ENCODE measurements at regions not wholly inside any gene's neighbourhood (a gene's known extent, or its start where the extent isn't known, plus 50 kb on each side); places are given as distances from the start of the nearest gene placed in this dataset.

DNA sequence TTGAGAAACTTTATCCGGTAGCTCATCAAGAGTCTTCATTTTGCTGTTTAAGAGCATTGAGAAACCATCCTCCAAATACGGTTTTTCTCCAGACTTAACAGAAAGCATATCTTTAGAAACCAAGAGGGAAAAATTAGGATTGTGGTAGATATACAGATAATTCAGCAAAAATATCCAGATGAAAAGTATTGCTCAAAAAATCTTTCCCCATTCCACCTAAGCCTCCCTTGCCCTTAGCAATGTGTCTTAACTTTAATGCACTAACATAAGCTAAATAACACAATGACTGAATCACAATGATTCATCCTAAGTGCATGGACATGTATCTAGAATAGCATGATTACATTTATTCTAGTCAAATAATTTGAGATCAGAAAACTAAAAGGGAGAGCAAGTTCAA, 130.3 kb upstream of the TARS1 start:
- intact Hi-C loops (cut with micrococcal nuclease): no loop called here
- no peak overlapping the region for H3K27ac Mint-ChIP-seq
- H3K4me3 Mint-ChIP-seq: no peak overlapping the region
- peaks cover 4% of the 10 kb centered on the region for H3K27me3 Mint-ChIP-seq
- H3K36me3 Mint-ChIP-seq: no peaks in the 10 kb centered on the region
- no peaks in the 10 kb centered on the region for H3K4me1 Mint-ChIP-seq (ENCODE audit: low read depth)
- CTCF ChIA-PET: no interaction called here
- no peaks in the 10 kb centered on the region for H3K9me3 Mint-ChIP-seq
- DNase-seq: no peak
- POLR2A ChIA-PET: interaction anchor here (1.6 kb wide), 1 partner anchor 10 kb away, joined by 3 read pairs; no protein-coding TSS in a partner anchor

DNA sequence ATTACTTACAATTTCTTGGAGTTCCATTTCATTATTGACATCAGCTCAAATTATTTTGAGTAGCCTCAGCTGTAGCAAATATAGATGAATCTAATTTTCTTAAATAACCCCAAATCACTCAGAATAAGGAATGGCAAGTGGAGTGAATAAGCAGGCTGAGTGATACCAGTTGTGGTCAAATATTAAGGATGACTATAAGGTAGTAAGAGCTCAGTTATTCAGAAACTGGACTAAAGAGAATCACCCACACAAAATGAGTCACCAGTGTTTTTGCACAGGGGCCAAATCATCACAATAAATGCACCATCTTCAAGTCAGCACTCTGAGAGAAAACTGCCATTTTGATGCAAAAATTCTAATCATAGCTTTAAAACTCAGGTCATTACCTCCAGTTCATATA, 128.9 kb upstream of the TARS1 start:
- CTCF ChIA-PET: interaction anchor here (1.3 kb wide), 1 partner anchor 12 kb away, joined by 5 read pairs; no protein-coding TSS in a partner anchor
- Mint-ChIP-seq H3K9me3 (no peaks in the 10 kb centered on the region), H3K27me3 (peaks cover 2% of the 10 kb centered on the region), H3K4me3 (no peak overlapping the region), H3K36me3 (no peaks in the 10 kb centered on the region), H3K4me1 (ENCODE audit: low read depth) (no peaks in the 10 kb centered on the region), H3K27ac (no peak overlapping the region)
- no peak for DNase-seq
- intact Hi-C loops (cut with micrococcal nuclease): no loop called here
- POLR2A ChIA-PET: no interaction called here

DNA sequence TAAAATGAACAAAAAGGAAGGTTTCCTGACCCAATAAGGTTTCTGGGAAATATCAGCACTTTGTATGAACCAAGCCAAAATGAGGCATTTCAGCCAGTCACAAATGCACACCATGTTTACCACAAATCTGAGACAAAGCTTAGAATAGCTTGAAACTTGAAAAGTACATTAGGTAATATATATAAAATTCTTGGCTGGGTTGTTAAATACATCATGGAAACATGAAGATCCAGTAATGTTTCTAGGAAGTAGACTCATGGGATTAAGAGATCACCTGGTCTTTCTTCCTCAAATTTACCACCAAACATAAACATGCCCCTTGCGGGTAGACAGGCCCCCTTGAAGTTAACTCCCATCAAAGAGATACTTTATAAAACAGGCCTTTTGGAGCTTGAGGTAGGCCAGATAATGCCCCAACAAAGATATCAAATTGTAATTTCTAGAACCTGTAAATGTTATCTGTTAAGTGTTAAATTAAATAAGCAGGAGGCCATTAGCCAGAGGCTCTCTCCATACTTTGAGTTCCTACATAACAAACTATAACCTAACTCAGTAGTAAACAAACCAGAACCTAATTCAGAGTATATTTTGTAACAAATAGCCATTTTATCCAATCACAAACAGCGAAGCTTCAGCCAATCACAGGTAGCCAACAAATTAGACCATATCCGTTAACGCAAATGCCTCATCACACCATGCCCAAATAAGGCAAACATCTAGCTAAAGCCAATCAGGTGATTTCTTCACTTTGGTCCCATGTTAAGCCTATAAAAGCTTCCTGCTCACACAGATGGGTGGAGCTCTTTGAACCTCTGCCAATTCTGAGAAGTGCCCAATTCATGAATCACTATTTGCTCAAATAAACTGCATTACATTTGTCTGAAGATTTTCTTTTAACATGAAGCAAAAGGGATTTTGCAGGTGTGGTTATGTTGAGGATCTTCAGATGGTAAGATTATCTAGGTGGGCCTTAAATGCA, 127.9 kb upstream of the TARS1 start:
- intact Hi-C loops (cut with micrococcal nuclease): no loop called here
- CTCF ChIA-PET: interaction anchor here (1.3 kb wide), 1 partner anchor 13 kb away, joined by 5 read pairs; no protein-coding TSS in a partner anchor
- H3K27ac Mint-ChIP-seq: no peak overlapping the region
- no peaks in the 10 kb centered on the region for H3K9me3 Mint-ChIP-seq
- H3K4me3 Mint-ChIP-seq: no peak overlapping the region
- POLR2A ChIA-PET: no interaction called here
- no peaks in the 10 kb centered on the region for H3K27me3 Mint-ChIP-seq
- H3K36me3 Mint-ChIP-seq: no peaks in the 10 kb centered on the region
- H3K4me1 Mint-ChIP-seq (ENCODE audit: low read depth): no peaks in the 10 kb centered on the region
- no peak for DNase-seq

DNA sequence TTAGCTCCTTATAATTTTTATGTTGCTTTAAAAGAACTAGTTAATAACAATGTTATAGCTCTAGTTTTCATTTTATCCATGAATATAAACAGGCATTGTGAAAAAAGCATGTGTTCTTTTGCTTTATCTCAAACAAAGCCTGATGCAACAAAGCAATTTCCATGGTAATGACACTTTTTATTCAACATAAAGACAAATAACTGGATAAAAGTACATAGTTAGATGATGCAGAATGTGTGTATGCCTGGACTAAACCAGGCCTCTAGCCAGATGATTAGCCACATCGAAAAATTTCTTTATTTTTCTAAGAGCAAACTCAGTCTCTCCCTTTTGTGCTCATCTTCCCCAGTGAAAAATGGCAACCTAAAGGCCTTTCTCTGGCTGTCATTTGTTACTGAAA, 125.6 kb upstream of the TARS1 start:
- DNase-seq: no peak
- CTCF ChIA-PET: no interaction called here
- H3K9me3 Mint-ChIP-seq: no peaks in the 10 kb centered on the region
- no peaks in the 10 kb centered on the region for H3K36me3 Mint-ChIP-seq
- intact Hi-C loops (cut with micrococcal nuclease): no loop called here
- no peaks in the 10 kb centered on the region for H3K4me1 Mint-ChIP-seq (ENCODE audit: low read depth)
- no peak overlapping the region for H3K4me3 Mint-ChIP-seq
- POLR2A ChIA-PET: no interaction called here
- no peaks in the 10 kb centered on the region for H3K27me3 Mint-ChIP-seq
- no peak overlapping the region for H3K27ac Mint-ChIP-seq

DNA sequence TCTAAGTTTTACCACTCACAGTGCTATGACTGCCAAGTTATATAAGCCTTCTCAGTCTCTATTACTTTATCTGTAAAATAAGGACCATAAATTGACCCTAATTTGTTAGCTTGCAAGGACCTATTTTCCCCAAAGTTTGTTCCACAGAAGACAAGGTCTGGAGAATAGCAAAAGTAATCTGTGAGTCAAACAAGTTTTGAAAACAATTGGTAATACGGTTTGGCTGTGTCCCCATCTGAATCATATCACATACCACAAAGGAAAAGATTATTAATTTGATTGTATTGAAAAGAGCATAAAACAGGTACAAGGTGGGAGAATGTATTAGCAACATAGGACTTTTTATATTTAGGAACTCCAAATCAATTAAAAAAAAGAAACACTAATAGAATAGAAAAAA, 124.0 kb upstream of the TARS1 start:
- Mint-ChIP-seq H3K9me3 (no peaks in the 10 kb centered on the region), H3K4me3 (no peak overlapping the region), H3K27me3 (no peaks in the 10 kb centered on the region), H3K36me3 (no peaks in the 10 kb centered on the region), H3K27ac (no peak overlapping the region), H3K4me1 (ENCODE audit: low read depth) (no peaks in the 10 kb centered on the region)
- no peak for DNase-seq
- intact Hi-C loops (cut with micrococcal nuclease): no loop called here
- CTCF ChIA-PET: no interaction called here
- POLR2A ChIA-PET: no interaction called here

DNA sequence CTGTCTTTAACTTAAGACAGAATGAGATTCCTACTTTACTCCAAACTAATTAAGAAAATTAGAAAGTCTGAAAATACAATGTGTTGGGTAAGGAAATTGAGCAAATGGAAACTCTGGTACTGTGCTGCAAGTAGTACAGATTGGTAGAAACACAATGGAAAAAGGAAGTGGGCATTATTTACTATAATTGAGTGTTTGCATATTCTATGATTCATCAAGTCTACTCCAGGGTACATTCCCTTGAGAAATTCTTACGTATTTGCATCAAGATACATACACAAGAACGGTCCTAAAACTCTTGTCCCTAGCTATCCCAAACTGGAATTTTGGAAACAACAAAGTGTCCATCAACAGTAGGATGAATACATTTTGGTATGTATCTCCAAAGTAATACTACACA, 123.5 kb upstream of the TARS1 start:
- POLR2A ChIA-PET: no interaction called here
- Mint-ChIP-seq H3K36me3 (no peaks in the 10 kb centered on the region), H3K9me3 (no peaks in the 10 kb centered on the region), H3K4me1 (ENCODE audit: low read depth) (no peaks in the 10 kb centered on the region), H3K4me3 (no peak overlapping the region), H3K27ac (no peak overlapping the region), H3K27me3 (no peaks in the 10 kb centered on the region)
- no peak for DNase-seq
- intact Hi-C loops (cut with micrococcal nuclease): no loop called here
- CTCF ChIA-PET: no interaction called here

DNA sequence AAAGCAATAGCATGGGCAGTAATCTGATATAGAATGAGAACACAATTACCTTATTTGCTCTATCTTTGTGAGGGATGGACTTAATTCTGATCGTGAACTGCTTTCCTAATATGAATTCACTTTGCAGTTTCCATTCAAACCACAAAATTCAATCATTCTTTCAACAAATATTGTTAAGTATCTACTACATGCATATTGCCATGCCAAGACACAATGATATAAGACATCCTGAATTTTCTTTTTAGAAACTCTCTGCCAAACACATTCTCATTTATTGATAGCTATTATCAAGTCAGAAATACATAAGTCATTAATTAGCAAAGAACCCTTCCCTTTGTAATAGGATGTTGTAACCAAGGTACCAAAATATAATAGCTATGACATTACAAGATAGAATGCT, 121.6 kb upstream of the TARS1 start:
- no peaks in the 10 kb centered on the region for H3K27me3 Mint-ChIP-seq
- H3K4me1 Mint-ChIP-seq (ENCODE audit: low read depth): no peaks in the 10 kb centered on the region
- ChIA-PET POLR2A (no interaction called here), CTCF (no interaction called here)
- no peak overlapping the region for H3K4me3 Mint-ChIP-seq
- no peak overlapping the region for H3K27ac Mint-ChIP-seq
- H3K9me3 Mint-ChIP-seq: no peaks in the 10 kb centered on the region
- DNase-seq: no peak
- H3K36me3 Mint-ChIP-seq: no peaks in the 10 kb centered on the region
- intact Hi-C loops (cut with micrococcal nuclease): no loop called here

DNA sequence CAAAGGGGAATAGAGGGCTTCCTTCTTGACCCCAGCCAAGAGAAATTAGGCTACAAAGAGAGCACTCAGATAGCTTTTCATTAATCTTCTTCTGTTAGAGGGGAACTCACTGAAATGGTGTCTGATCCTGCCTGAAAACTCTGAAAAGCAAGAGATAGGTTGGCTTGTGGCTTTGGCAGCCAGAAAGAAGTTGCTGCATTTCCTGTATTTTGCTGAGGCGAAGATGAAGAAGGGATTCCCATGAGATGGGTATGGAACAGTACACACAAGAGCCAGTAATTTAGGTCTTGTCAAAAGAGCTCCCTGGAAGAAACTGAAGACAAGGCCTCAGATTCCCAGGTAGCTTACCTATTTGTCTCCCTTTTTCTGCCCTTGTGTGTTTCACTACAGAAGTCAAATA, 120.9 kb upstream of the TARS1 start:
- ChIA-PET POLR2A (no interaction called here), CTCF (no interaction called here)
- no peak for DNase-seq
- no peaks in the 10 kb centered on the region for H3K4me1 Mint-ChIP-seq (ENCODE audit: low read depth)
- no peak overlapping the region for H3K27ac Mint-ChIP-seq
- H3K27me3 Mint-ChIP-seq: no peaks in the 10 kb centered on the region
- no peak overlapping the region for H3K4me3 Mint-ChIP-seq
- intact Hi-C loops (cut with micrococcal nuclease): no loop called here
- H3K36me3 Mint-ChIP-seq: no peaks in the 10 kb centered on the region
- H3K9me3 Mint-ChIP-seq: no peaks in the 10 kb centered on the region

DNA sequence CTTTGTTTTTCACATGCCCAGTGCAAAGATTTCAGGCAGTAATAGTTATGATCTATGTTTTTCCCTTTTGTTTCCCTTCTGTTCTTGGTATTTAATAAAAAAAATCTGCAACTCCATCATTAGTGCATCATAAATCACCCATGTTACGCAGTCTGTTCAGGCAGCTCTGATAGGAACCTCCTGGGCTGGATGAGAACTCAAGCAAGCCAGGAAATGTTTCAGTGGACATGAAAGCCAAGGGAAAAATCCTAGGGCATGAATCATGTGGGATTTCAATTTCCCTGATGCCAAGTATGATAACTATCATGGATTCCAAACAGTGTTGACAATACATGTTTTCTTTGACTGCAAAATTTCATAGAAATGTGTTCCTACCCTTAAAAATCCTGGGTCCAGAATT, 119.7 kb upstream of the TARS1 start:
- POLR2A ChIA-PET: no interaction called here
- DNase-seq: no peak
- H3K4me1 Mint-ChIP-seq (ENCODE audit: low read depth): no peaks in the 10 kb centered on the region
- no peak overlapping the region for H3K4me3 Mint-ChIP-seq
- H3K27me3 Mint-ChIP-seq: no peaks in the 10 kb centered on the region
- H3K27ac Mint-ChIP-seq: no peak overlapping the region
- H3K9me3 Mint-ChIP-seq: no peaks in the 10 kb centered on the region
- no peaks in the 10 kb centered on the region for H3K36me3 Mint-ChIP-seq
- intact Hi-C loops (cut with micrococcal nuclease): no loop called here
- CTCF ChIA-PET: no interaction called here

DNA sequence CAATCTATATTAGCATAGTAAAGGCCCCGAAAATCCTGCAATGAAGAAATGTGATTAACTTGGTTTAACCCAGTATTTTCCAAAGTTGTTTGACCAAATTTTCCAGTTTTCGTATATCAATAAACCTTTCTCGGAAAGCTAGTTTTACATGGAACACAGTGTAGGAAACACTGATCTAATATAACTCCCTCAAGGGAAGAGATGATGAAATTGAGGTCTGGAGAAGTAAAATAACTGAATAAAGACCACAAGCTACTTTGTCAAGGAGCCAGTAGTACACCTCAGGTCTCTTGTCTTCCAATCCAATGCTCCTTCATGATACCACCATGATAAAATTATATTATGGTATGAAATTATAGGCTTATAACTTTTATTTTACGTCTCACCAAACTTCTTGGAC, 118.1 kb upstream of the TARS1 start:
- no peak overlapping the region for H3K4me3 Mint-ChIP-seq
- ChIA-PET CTCF (no interaction called here), POLR2A (no interaction called here)
- no peaks in the 10 kb centered on the region for H3K36me3 Mint-ChIP-seq
- H3K9me3 Mint-ChIP-seq: no peaks in the 10 kb centered on the region
- DNase-seq: no peak
- intact Hi-C loops (cut with micrococcal nuclease): no loop called here
- H3K4me1 Mint-ChIP-seq (ENCODE audit: low read depth): no peaks in the 10 kb centered on the region
- no peaks in the 10 kb centered on the region for H3K27me3 Mint-ChIP-seq
- no peak overlapping the region for H3K27ac Mint-ChIP-seq

DNA sequence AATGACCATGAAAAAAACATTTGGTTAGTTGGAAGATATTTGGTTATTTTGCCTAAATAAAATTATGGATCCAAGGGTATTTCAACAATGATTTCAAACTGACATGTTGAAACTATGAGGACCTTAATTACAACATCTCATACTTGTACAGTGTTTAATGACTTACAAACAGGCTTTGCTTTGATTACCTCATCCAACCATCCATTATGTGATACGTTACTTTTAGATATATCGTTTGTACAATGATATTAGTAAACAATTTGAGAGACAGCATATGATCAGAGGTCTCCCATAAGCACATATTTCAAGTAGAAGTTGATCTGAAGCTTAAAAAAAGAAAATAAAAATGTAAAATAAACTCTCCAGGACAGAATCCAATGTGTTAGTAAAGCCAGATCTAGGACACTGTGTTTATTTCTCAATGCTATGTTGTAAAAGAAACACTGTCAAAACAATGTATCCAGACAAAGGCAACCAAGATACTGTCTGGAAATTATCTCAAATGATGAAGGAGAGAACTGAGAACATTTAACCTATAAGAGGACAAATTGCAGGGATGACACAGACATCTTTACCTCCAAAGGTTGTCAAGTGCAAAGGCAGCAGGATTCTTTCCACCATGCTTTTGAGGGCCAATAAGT, 116.0 kb upstream of the TARS1 start:
- intact Hi-C loops (cut with micrococcal nuclease): no loop called here
- ChIA-PET POLR2A (no interaction called here), CTCF (no interaction called here)
- Mint-ChIP-seq H3K4me3 (no peak overlapping the region), H3K27ac (no peak overlapping the region), H3K36me3 (no peaks in the 10 kb centered on the region), H3K27me3 (peaks cover 2% of the 10 kb centered on the region), H3K4me1 (ENCODE audit: low read depth) (no peaks in the 10 kb centered on the region), H3K9me3 (no peaks in the 10 kb centered on the region)
- DNase-seq: no peak

DNA sequence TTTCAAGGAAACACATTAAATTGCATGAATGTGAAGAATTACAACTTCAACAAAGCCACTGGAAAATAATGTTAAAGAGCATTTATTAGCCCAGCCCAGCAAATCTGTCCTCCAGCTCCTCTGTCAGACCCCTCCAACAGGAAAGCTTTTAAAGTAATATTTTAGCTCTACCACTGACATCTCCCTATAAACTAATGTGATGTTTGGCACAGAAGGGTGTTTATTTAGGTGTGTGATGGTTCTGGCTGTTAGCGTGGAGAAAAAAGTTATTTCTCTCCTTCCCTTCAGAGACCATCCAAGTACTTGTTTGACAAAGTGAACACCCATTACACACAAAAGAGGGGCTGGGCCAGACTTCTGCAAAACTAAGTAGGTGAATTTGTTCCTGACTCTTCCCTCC, 111.9 kb upstream of the TARS1 start:
- Mint-ChIP-seq H3K4me3 (no peak overlapping the region), H3K27ac (no peak overlapping the region), H3K27me3 (peaks cover 2% of the 10 kb centered on the region), H3K4me1 (ENCODE audit: low read depth) (no peaks in the 10 kb centered on the region), H3K36me3 (no peaks in the 10 kb centered on the region), H3K9me3 (no peaks in the 10 kb centered on the region)
- ChIA-PET CTCF (no interaction called here), POLR2A (no interaction called here)
- no peak for DNase-seq
- intact Hi-C loops (cut with micrococcal nuclease): no loop called here

DNA sequence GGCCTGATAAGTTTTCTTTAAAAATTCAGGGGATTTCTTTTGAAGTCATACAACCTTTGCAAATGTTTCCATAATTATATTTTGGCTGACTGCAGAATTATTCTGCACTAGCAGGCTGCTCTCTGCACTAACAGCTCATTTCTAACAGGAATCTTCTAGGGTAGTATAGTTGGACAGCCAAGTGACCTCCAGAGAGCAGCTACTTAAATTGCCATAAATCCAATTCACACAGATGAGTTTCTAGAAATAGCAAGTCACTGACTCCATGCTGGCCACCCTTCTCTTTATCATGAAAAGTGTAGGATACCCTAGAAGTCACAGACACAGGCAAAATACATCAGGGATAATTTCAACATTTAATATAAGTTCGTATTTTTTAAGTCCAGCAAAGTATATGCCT, 110.9 kb upstream of the TARS1 start:
- POLR2A ChIA-PET: no interaction called here
- no peak for DNase-seq
- CTCF ChIA-PET: no interaction called here
- Mint-ChIP-seq H3K27ac (no peak overlapping the region), H3K36me3 (no peaks in the 10 kb centered on the region), H3K4me3 (no peak overlapping the region), H3K4me1 (ENCODE audit: low read depth) (no peaks in the 10 kb centered on the region), H3K9me3 (no peaks in the 10 kb centered on the region), H3K27me3 (peaks cover 2% of the 10 kb centered on the region)
- intact Hi-C loops (cut with micrococcal nuclease): no loop called here

Data from activated CD4-positive, alpha-beta memory T cell treated with anti-CD3 and anti-CD28 coated beads for 36 hours (primary cell).